GM12892 (cell line): ENCODE measurements at regions not wholly inside any gene's neighbourhood (a gene's known extent, or its start where the extent isn't known, plus 50 kb on each side); places are given as distances from the start of the nearest gene placed in this dataset.

ENCODE experiments used
- POLR2A ChIP-seq: IDR thresholded peaks from 2 replicates; pipeline ENCODE4 v1.6.1; 2011; ENCODE audit warnings: low read depth, low read length, control low read depth
- POLR2AphosphoS5 ChIP-seq: IDR thresholded peaks from 2 replicates; pipeline ENCODE4 v1.6.1; 2011; ENCODE audit warnings: low read depth, low read length, control low read depth

- TF ChIP-seq POLR2A = no peak
- no peak for TF ChIP-seq POLR2AphosphoS5
These were observed 99.0 kb upstream of the ITGB1 start for GRCh38 chr10:33056828-33057596.
